IMR-90 (cell line): ENCODE measurements at regions not wholly inside any gene's neighbourhood (a gene's known extent, or its start where the extent isn't known, plus 50 kb on each side); places are given as distances from the start of the nearest gene placed in this dataset.
A peak's percentile ranks its signal among the peaks of the same experiment; 100 is the strongest.

Experiments
- ATAC-seq: fragments of 200-7000 bp; cut with Tn5 transposase; 2 replicates; pipeline ENCODE4 v1.9.1; 2020; ENCODE audit warnings: low read depth, mild to moderate bottlenecking, moderate library complexity
- BruUV-seq: library from RNA; stranded (reverse); fragments of 400-500 nt; replicated peaks from 2 replicates; lab custom pipeline; 2021; lab: Mats Ljungman, UMichigan
- CTCF ChIA-PET: fragments of 300-600 bp; formaldehyde crosslinking; extraction: SDS; loops from one replicate; lab custom pipeline; 2021; ENCODE audit warnings: antibody characterized with exemption; lab: Yijun Ruan, JAX
- POLR2A ChIA-PET: fragments of 300-600 bp; sonication (Branson Sonifier 250); formaldehyde crosslinking; loops from one replicate; lab custom pipeline; 2022; ENCODE audit warnings: antibody characterized with exemption; ENCODE audit not compliant: unreplicated experiment; lab: Charles Lee
- DNase-seq: peaks from one replicate; pipeline ENCODE4 v3.0.0; 2013
- H2AFZ ChIP-seq: replicated peaks from 2 replicates; pipeline ENCODE3; 2013; ENCODE audit warnings: low read length, mild to moderate bottlenecking; ENCODE audit not compliant: poor library complexity
- H2AK5ac ChIP-seq: 2 replicates; pipeline ENCODE4 v1.6.1; 2013; ENCODE audit warnings: low read depth, low read length, inconsistent platforms
- H2AK9ac ChIP-seq: replicated peaks from 2 replicates; pipeline ENCODE3; 2013; ENCODE audit warnings: mild to moderate bottlenecking, low read depth, low read length, moderate library complexity; ENCODE audit not compliant: poor library complexity
- H2BK120ac ChIP-seq: 2 replicates; pipeline ENCODE4 v1.6.1; 2013; ENCODE audit warnings: low read depth, low read length, inconsistent platforms
- H2BK15ac ChIP-seq: 3 replicates; pipeline ENCODE4 v1.6.1; 2013; ENCODE audit warnings: low read depth, low read length, inconsistent platforms
- H2BK20ac ChIP-seq: 2 replicates; pipeline ENCODE4 v1.6.1; 2013; ENCODE audit warnings: low read depth, mild to moderate bottlenecking, inconsistent platforms, low read length, moderate library complexity
- H2BK5ac ChIP-seq: 2 replicates; pipeline ENCODE4 v1.6.1; 2013; ENCODE audit warnings: mild to moderate bottlenecking, low read depth, low read length, inconsistent platforms; ENCODE audit not compliant: poor library complexity, severe bottlenecking
- H3K14ac ChIP-seq: replicated peaks from 2 replicates; pipeline ENCODE4 v1.6.1; 2013; ENCODE audit warnings: low read depth, low read length, inconsistent platforms
- H3K18ac ChIP-seq: 2 replicates; pipeline ENCODE4 v1.6.1; 2013; ENCODE audit warnings: low read depth, low read length, control low read depth
- H3K23ac ChIP-seq: 2 replicates; pipeline ENCODE4 v1.6.1; 2013; ENCODE audit warnings: low read depth, low read length, inconsistent platforms
- H3K27ac ChIP-seq: 2 replicates; pipeline ENCODE4 v1.5.1; 2013; ENCODE audit warnings: mild to moderate bottlenecking, control low read depth, low read length; ENCODE audit not compliant: insufficient read depth
- H3K27me3 ChIP-seq: 2 replicates; pipeline ENCODE4 v1.6.1; 2013; ENCODE audit warnings: low read length; ENCODE audit not compliant: control insufficient read depth, insufficient read depth
- H3K36me3 ChIP-seq: 2 replicates; pipeline ENCODE4 v1.6.1; 2013; ENCODE audit warnings: low read length, mixed read lengths; ENCODE audit not compliant: control insufficient read depth, insufficient read depth
- H3K4ac ChIP-seq: 2 replicates; pipeline ENCODE4 v1.6.1; 2013; ENCODE audit warnings: low read depth, low read length, inconsistent platforms
- H3K4me1 ChIP-seq: 2 replicates; pipeline ENCODE4 v1.6.1; 2013; ENCODE audit warnings: low read length, mixed read lengths; ENCODE audit not compliant: control insufficient read depth, insufficient read depth
- H3K4me2 ChIP-seq: 2 replicates; pipeline ENCODE4 v1.6.1; 2013; ENCODE audit warnings: low read depth, mild to moderate bottlenecking, control low read depth, low read length, moderate library complexity
- H3K4me3 ChIP-seq: 2 replicates; pipeline ENCODE4 v1.5.1; 2013; ENCODE audit warnings: low read depth, mild to moderate bottlenecking, control low read depth, low read length, moderate library complexity; ENCODE audit not compliant: insufficient read depth
- H3K56ac ChIP-seq: 2 replicates; pipeline ENCODE4 v1.6.1; 2013; ENCODE audit warnings: low read length, inconsistent platforms; ENCODE audit not compliant: insufficient read depth; ENCODE audit errors: extremely low read depth
- H3K79me1 ChIP-seq, 2 experiments: 2 replicates each; pipeline ENCODE4 v1.6.1; 2013; ENCODE audit warnings: low read length in 2 of 2, inconsistent platforms in 1 of 2, low read depth in 1 of 2
- H3K9ac ChIP-seq: 2 replicates; pipeline ENCODE4 v1.6.1; 2013; ENCODE audit warnings: low read depth, low read length, control low read depth
- H3K9me1 ChIP-seq: 2 replicates; pipeline ENCODE4 v1.6.1; 2013; ENCODE audit warnings: low read length, inconsistent platforms; ENCODE audit not compliant: insufficient read depth
- H3K9me3 ChIP-seq: 2 replicates; pipeline ENCODE4 v1.6.1; 2013; ENCODE audit warnings: low read length; ENCODE audit not compliant: control insufficient read depth, insufficient read depth
- H4K20me1 ChIP-seq: 2 replicates; pipeline ENCODE4 v1.6.1; 2013; ENCODE audit warnings: low read length, inconsistent platforms; ENCODE audit not compliant: insufficient read depth
- H4K5ac ChIP-seq: 2 replicates; pipeline ENCODE4 v1.6.1; 2013; ENCODE audit warnings: mild to moderate bottlenecking, low read depth, low read length, control low read depth
- H4K8ac ChIP-seq, 2 experiments: 2 replicates each; pipeline ENCODE4 v1.6.1; 2013; ENCODE audit warnings: low read depth in 2 of 2, low read length in 2 of 2, control low read depth in 1 of 2, inconsistent platforms in 1 of 2
- H4K91ac ChIP-seq: 2 replicates; pipeline ENCODE4 v1.6.1; 2013; ENCODE audit warnings: low read depth, low read length, inconsistent platforms; ENCODE audit not compliant: insufficient read depth
- CEBPB ChIP-seq: IDR thresholded peaks from 2 replicates; pipeline ENCODE4 v1.6.1; 2012; ENCODE audit warnings: low read depth, low read length, improper control_type of control experiment
- CHD1 ChIP-seq: IDR thresholded peaks from 2 replicates; pipeline ENCODE4 v1.6.1; 2012; ENCODE audit warnings: low read depth, low read length, improper control_type of control experiment
- WGBS, 2 experiments: methylation state at CpG; one replicate each; pipeline versions ENCODE4 v1.1.5 to v1.1.7; 2013; ENCODE audit warnings: missing lambda C conversion rate in 2 of 2; ENCODE audit not compliant: insufficient read length in 1 of 2; ENCODE audit errors: extremely low coverage in 2 of 2; 5-methylcytosine and 5-hydroxymethylcytosine counted together
- dilution Hi-C: fragments of 300-500 bp; cut with HindIII; formaldehyde crosslinking; loops from one replicate; pipeline ENCODE4 v1.14.3; 2018; ENCODE audit warnings: low sequenced_read_pairs; ENCODE audit not compliant: unreplicated experiment
- in situ Hi-C: fragments of 300-500 bp; cut with MboI; formaldehyde crosslinking; loops from 3 replicates; pipeline ENCODE4 v1.14.3; 2019; ENCODE audit warnings: low sequenced_read_pairs, inconsistent platforms, mixed read lengths
- intact Hi-C: fragments of 100-400 bp; cut with micrococcal nuclease; formaldehyde crosslinking; loops from 2 replicates; pipeline ENCODE4 v1.10.0; 2022

- ChIA-PET CTCF (no interaction called here), POLR2A (no interaction called here)
- Histone ChIP-seq H3K4me3 (no peak overlapping the region), H4K91ac (peak overlapping the region; percentile 86), H2AK9ac (peak overlapping the region; percentile 59), H3K9ac (no peak overlapping the region), H3K18ac (peak overlapping the region; percentile 79), H2AK5ac (peak overlapping the region; percentile 65; the same call in 1 of the 2 replicates), H3K4me2 (no peak overlapping the region), H2AFZ (peak overlapping the region; percentile 91), H3K56ac (peak overlapping the region; percentile 19; the same call in 1 of the 2 replicates), H3K79me1 (peaks cover 0 to 29% of the 10 kb centered on the region in 2 experiments; a peak in 2 of 4 replicates), H3K27ac (peak overlapping the region; percentile 60; the same call in 1 of the 2 replicates), H2BK15ac (peak overlapping the region; percentile 49; the same call in 2 of the 3 replicates), H4K8ac (peak overlapping the region in 1 of 2 experiments; percentile 86; a peak in 1 of 4 replicates), H3K4ac (peak overlapping the region; percentile 96), H2BK20ac (peak overlapping the region; percentile 99), H3K9me3 (no peaks in the 10 kb centered on the region), H3K14ac (peak overlapping the region; percentile 61), H3K4me1 (peaks cover 15% of the 10 kb centered on the region), H2BK120ac (peak overlapping the region; percentile 99), H4K20me1 (no peaks in the 10 kb centered on the region), H3K27me3 (no peaks in the 10 kb centered on the region), H3K23ac (peak overlapping the region; percentile 98), H3K9me1 (peaks cover 17% of the 10 kb centered on the region), H3K36me3 (no peaks in the 10 kb centered on the region), H4K5ac (peak overlapping the region; percentile 36; the same call in 1 of the 2 replicates), H2BK5ac (peak overlapping the region; percentile 91)
- BruUV-seq = no TSS peak
- no peak for DNase-seq
- in situ Hi-C loops (no loop called here), intact Hi-C loops (loop anchor here (2.0 to 5.0 kb wide), 2 partner anchors 56 to 71 kb away; partner anchors contain the start of gene CD44), dilution Hi-C loops (no loop called here)
- no CpG with 5 or more reads among the region's 2 CpGs for WGBS, 2 experiments
- ATAC-seq = no peak
- TF ChIP-seq CEBPB = no peak
- TF ChIP-seq CHD1 = no peak
These were observed 55.9 kb upstream of the CD44 start for GRCh38 chr11:35083181-35083430.
